Activated CD8-positive, alpha-beta memory T cell treated with anti-CD3 and anti-CD28 coated beads for 36 hours (primary cell): ENCODE measurements at regions not wholly inside any gene's neighbourhood (a gene's known extent, or its start where the extent isn't known, plus 50 kb on each side); places are given as distances from the start of the nearest gene placed in this dataset.
"Not testable (repeated sequence)": the region's sequence is repeated elsewhere in the genome, so short reads cannot be mapped to it uniquely, and the experiment has no call there.

Experiments used
- CTCF ChIA-PET: fragments of 350-600 bp; sonication (Branson Sonifier 250); formaldehyde crosslinking; loops from one replicate; lab custom pipeline; 2021; ENCODE audit warnings: antibody characterized with exemption; lab: Charles Lee
- POLR2A ChIA-PET: fragments of 350-600 bp; sonication (Branson Sonifier 250); formaldehyde crosslinking; loops from one replicate; lab custom pipeline; 2021; ENCODE audit warnings: antibody characterized with exemption; lab: Charles Lee

- ChIA-PET CTCF (no interaction called here), POLR2A (no interaction called here)
Measured at GRCh38 chr6:98335594-98335993, 498.8 kb upstream of the POU3F2 start.

GRCh38 chr6:98339506-98339905 is 494.9 kb upstream of the POU3F2 start:
- ChIA-PET POLR2A (no interaction called here), CTCF (no interaction called here)

GRCh38 chr6:98343004-98343403 is 491.4 kb upstream of the POU3F2 start:
- ChIA-PET POLR2A (no interaction called here), CTCF (no interaction called here)

- ChIA-PET POLR2A (no interaction called here), CTCF (no interaction called here)
Measured at GRCh38 chr6:98343797-98344196, 490.6 kb upstream of the POU3F2 start.

- ChIA-PET CTCF (interaction anchor here (1.0 kb wide), 1 partner anchor 17 kb away, joined by 3 read pairs; no protein-coding TSS in a partner anchor), POLR2A (no interaction called here)
Measured at GRCh38 chr6:98352348-98352747, 482.0 kb upstream of the POU3F2 start.

GRCh38 chr6:98358173-98358572 is 476.2 kb upstream of the POU3F2 start:
- ChIA-PET CTCF (no interaction called here), POLR2A (no interaction called here)

- ChIA-PET POLR2A (no interaction called here), CTCF (no interaction called here)
Measured at GRCh38 chr6:98366371-98366770, 468.0 kb upstream of the POU3F2 start.

- POLR2A ChIA-PET: no interaction called here
- CTCF ChIA-PET: no interaction called here
Measured at GRCh38 chr6:98380589-98380988, 453.8 kb upstream of the POU3F2 start.

GRCh38 chr6:98382246-98382645 is 452.1 kb upstream of the POU3F2 start:
- ChIA-PET POLR2A (no interaction called here), CTCF (no interaction called here)

GRCh38 chr6:98384334-98384733 is 450.0 kb upstream of the POU3F2 start:
- POLR2A ChIA-PET: no interaction called here
- CTCF ChIA-PET: interaction anchor here (0.8 kb wide), 1 partner anchor 103 kb away, joined by 3 read pairs; no protein-coding TSS in a partner anchor

GRCh38 chr6:98384801-98385200 is 449.6 kb upstream of the POU3F2 start:
- CTCF ChIA-PET: no interaction called here
- POLR2A ChIA-PET: no interaction called here

- CTCF ChIA-PET: no interaction called here
- POLR2A ChIA-PET: no interaction called here
Measured at GRCh38 chr6:98395610-98396166, 438.7 kb upstream of the POU3F2 start.

GRCh38 chr6:98416027-98416426 is 418.3 kb upstream of the POU3F2 start:
- ChIA-PET CTCF (no interaction called here), POLR2A (no interaction called here)

- CTCF ChIA-PET, POLR2A ChIA-PET: not testable (repeated sequence)
Measured at GRCh38 chr6:98416497-98417158, 417.7 kb upstream of the POU3F2 start.

GRCh38 chr6:98433325-98434056 is 400.9 kb upstream of the POU3F2 start:
- CTCF ChIA-PET: no interaction called here
- POLR2A ChIA-PET: no interaction called here

GRCh38 chr6:98443633-98444032 is 390.7 kb upstream of the POU3F2 start:
- ChIA-PET POLR2A (no interaction called here), CTCF (no interaction called here)

GRCh38 chr6:98452685-98453084 is 381.7 kb upstream of the POU3F2 start:
- CTCF ChIA-PET: no interaction called here
- POLR2A ChIA-PET: no interaction called here

- CTCF ChIA-PET: no interaction called here
- POLR2A ChIA-PET: no interaction called here
Measured at GRCh38 chr6:98454809-98455322, 379.5 kb upstream of the POU3F2 start.

- CTCF ChIA-PET: no interaction called here
- POLR2A ChIA-PET: no interaction called here
Measured at GRCh38 chr6:98458708-98459107, 375.7 kb upstream of the POU3F2 start.

GRCh38 chr6:98463038-98464000 is 371.1 kb upstream of the POU3F2 start:
- ChIA-PET POLR2A (no interaction called here), CTCF (no interaction called here)
